ENCODE measurements at regions not wholly inside any gene's neighbourhood (a gene's known extent, or its start where the extent isn't known, plus 50 kb on each side); places are given as distances from the start of the nearest gene placed in this dataset.

- CTCF ChIA-PET, result no interaction called here
- no peak overlapping the region for H3K27ac ChIP-seq (ENCODE audit: extremely low read depth, low read depth, low read length)
- TF ChIP-seq ZNF600 (tag by site-specific recombination; IDR thresholded peaks at IDR 0.05) (peak; percentile 65), SP7 (tag by site-specific recombination; IDR thresholded peaks at IDR 0.05) (no peak)
Measured at GRCh38 chr5:123753937-123754891, 242.2 kb downstream of the CSNK1G3 start.

GRCh38 chr5:123753180-123753936, 241.4 kb downstream of the CSNK1G3 start:
- CTCF ChIA-PET, result no interaction called here
- no peak overlapping the region for H3K27ac ChIP-seq (ENCODE audit: extremely low read depth, low read depth, low read length)
- H3K4me3 ChIP-seq (ENCODE audit: low read depth, low read length), result no peak overlapping the region
- H3K4me1 ChIP-seq (ENCODE audit: control insufficient read depth, insufficient read depth, low read length), result no peaks in the 10 kb centered on the region; the same call in 1 of the 2 replicates
- H3K9me3 ChIP-seq (ENCODE audit: control insufficient read depth, insufficient read depth, low read depth, low read length), result no peaks in the 10 kb centered on the region
- no peaks in the 10 kb centered on the region for H3K36me3 ChIP-seq (ENCODE audit: control insufficient read depth in 2 of 2, insufficient read depth in 1 of 2, low read length in 2 of 2)
- POLR2A ChIA-PET, result no interaction called here
- no peak for TF ChIP-seq PRDM10 (tag by site-specific recombination; IDR thresholded peaks at IDR 0.05)
- TF ChIP-seq PRDM6 (tag by site-specific recombination; IDR thresholded peaks at IDR 0.05), result no peak
- no peak for TF ChIP-seq ZFHX2 (tag by site-specific recombination; conservative IDR thresholded peaks at IDR 0.05)
- TF ChIP-seq KLF8 (tag by site-specific recombination; IDR thresholded peaks at IDR 0.05), result no peak
- TF ChIP-seq AEBP2 (tag by site-specific recombination; IDR thresholded peaks at IDR 0.05; ENCODE audit: borderline replicate concordance), result no peak
- no peak for TF ChIP-seq ELK4 (IDR thresholded peaks at IDR 0.05; ENCODE audit: borderline replicate concordance, low read depth, low read length)
- TF ChIP-seq INSM2 (tag by site-specific recombination; IDR thresholded peaks at IDR 0.05), result no peak
- no peak for TF ChIP-seq ZBTB11 (tag by site-specific recombination; conservative IDR thresholded peaks at IDR 0.05; ENCODE audit: low read depth)
- no peak for TF ChIP-seq ZNF621 (tag by site-specific recombination; IDR thresholded peaks at IDR 0.05)
- no peak for TF ChIP-seq ZFP3 (tag by site-specific recombination; IDR thresholded peaks at IDR 0.05; ENCODE audit: low read depth)
- TF ChIP-seq GLIS2 (tag by site-specific recombination; IDR thresholded peaks at IDR 0.05), result no peak
- no peak for TF ChIP-seq ZNF184 (tag by site-specific recombination; IDR thresholded peaks at IDR 0.05)
- no peak for TF ChIP-seq ZNF174 (tag by site-specific recombination; IDR thresholded peaks at IDR 0.05)
- no peak for TF ChIP-seq SP7 (tag by site-specific recombination; IDR thresholded peaks at IDR 0.05)
- no peak for TF ChIP-seq ZNF354C (tag by site-specific recombination; IDR thresholded peaks at IDR 0.05; ENCODE audit: borderline replicate concordance, low read depth)
- TF ChIP-seq YY2 (tag by site-specific recombination; IDR thresholded peaks at IDR 0.05), result no peak
- no peak for TF ChIP-seq KLF16 (tag by site-specific recombination; IDR thresholded peaks at IDR 0.05)

More at GRCh38 chr5:123753937-123754891, 242.2 kb downstream of the CSNK1G3 start:
- no peaks in the 10 kb centered on the region; the same call in 1 of the 2 replicates for H3K4me1 ChIP-seq (ENCODE audit: control insufficient read depth, insufficient read depth, low read length)
- H3K4me3 ChIP-seq (ENCODE audit: low read depth, low read length), result no peak overlapping the region
- no peaks in the 10 kb centered on the region for H3K36me3 ChIP-seq (ENCODE audit: control insufficient read depth in 2 of 2, insufficient read depth in 1 of 2, low read length in 2 of 2)
- H3K9me3 ChIP-seq (ENCODE audit: control insufficient read depth, insufficient read depth, low read depth, low read length), result no peaks in the 10 kb centered on the region
- POLR2A ChIA-PET, result no interaction called here

All from HEK293 (cell line).